ENCODE measurements at regions not wholly inside any gene's neighbourhood (a gene's known extent, or its start where the extent isn't known, plus 50 kb on each side); places are given as distances from the start of the nearest gene placed in this dataset.

DNA sequence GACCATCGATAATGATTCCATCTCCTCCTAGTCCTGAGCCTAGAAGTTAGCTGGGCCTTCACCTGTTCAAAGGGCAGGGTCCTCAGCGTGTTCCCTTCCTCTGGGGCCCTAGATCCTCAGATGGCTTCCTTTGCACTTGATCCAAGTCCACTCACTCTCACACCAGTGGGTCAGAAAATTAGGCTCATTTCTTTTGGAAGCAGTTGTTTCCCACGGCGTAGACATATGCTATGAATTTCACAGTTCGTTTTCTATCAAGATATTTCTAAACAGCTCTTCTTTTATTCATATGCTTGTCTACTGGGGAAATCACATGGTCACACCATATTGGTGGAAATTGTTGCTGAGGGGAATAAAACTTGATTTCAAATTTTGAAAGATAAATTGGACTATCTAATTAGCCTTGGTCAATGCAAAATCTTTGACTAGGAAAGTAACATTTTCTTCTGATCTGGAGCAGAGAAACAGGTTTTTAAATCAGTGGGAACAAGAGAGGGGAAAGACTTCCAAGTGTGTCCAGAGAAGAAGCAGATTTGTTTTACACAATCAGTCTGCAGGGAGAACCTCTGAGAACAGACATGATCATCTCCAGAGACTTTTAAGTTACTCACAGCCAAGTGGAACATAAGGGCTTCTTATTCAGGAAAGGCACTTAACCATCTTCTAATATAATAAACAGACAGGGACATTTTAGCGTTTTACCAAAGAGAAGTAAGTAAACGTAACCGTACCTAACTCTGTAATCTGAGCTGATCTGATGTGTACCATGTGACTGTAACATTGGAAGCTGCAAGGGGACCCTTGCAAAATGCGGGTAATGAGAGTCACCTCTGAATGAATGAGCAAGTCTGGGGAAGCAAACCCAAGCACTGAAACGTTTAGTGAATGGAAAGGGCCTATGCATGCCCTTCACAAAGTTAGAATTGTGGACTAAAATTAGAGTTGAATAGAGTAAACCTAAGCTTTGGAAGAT lies 455.7 kb upstream of the FAT1 start:
- FAIRE-seq (no peak), DNase-seq (ENCODE audit: insufficient read length, low spot score) (no peak)
- TF ChIP-seq, protein P1, sequence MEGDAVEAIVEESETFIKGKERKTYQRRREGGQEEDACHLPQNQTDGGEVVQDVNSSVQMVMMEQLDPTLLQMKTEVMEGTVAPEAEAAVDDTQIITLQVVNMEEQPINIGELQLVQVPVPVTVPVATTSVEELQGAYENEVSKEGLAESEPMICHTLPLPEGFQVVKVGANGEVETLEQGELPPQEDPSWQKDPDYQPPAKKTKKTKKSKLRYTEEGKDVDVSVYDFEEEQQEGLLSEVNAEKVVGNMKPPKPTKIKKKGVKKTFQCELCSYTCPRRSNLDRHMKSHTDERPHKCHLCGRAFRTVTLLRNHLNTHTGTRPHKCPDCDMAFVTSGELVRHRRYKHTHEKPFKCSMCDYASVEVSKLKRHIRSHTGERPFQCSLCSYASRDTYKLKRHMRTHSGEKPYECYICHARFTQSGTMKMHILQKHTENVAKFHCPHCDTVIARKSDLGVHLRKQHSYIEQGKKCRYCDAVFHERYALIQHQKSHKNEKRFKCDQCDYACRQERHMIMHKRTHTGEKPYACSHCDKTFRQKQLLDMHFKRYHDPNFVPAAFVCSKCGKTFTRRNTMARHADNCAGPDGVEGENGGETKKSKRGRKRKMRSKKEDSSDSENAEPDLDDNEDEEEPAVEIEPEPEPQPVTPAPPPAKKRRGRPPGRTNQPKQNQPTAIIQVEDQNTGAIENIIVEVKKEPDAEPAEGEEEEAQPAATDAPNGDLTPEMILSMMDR (IDR thresholded peaks at IDR 0.05; ENCODE audit: insufficient read depth, missing control alignments) = no peak

DNA sequence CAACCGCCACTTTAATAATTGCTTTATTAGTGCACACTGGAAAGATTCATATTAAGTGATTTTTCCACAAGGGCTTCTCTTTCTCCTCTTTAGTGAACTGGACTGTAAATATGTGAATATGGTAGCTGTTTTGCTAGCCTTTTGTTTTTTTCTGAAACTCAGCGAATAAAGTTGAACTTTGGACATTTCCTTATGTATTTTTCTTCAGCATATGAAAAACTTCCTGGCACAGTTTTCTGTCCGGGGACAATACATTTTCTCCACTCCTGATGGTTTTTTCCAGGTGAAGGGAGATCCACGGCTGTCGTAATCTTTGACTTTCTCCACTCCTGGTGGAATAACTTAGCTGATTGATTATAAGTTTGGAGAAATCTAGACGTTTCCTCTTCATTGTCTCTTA lies 457.4 kb upstream of the FAT1 start:
- TF ChIP-seq, protein P1 (IDR thresholded peaks at IDR 0.05; ENCODE audit: insufficient read depth, missing control alignments) = no peak
- no peak for FAIRE-seq
- DNase-seq (ENCODE audit: insufficient read length, low spot score) = no peak

DNA sequence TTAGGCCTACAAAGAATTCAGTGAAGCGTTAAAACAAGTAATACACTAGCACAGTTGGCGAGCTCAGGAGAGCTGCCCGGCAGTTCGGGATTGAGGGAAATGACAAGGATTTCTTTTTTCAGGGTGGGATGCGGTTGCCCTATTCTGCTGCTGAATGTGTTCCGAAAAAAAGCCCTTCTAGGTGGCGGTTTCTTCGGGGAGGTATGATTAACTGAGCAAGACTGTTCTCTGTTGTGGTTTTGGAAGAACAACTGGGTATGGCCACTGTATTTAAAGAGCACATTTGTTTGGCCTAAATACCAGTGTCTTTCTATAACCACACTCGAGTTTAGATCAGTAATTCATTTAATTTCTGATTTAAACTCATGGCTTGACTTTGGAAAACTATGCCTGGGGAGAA lies 459.7 kb upstream of the FAT1 start:
- FAIRE-seq = no peak
- DNase-seq (ENCODE audit: insufficient read length, low spot score) = no peak
- TF ChIP-seq, protein P1 (IDR thresholded peaks at IDR 0.05; ENCODE audit: insufficient read depth, missing control alignments) = no peak

DNA sequence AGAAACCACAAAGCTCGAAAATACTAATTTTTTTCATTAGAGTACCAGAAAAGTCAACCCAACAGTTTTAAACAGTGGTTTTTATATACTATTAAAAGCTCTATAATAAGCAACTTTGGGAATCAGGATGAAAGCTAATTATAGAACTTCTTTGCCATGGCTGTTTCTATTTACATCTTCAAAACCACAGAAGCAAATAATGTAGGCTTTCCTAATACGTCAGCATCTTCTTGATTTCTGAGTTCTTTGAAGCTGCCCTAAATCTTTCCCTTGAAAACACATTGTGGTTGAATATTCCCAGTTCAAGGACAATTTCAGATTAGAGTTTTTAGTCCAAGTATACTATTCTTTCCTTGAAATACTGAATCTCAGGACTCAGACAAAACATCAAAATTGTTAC lies 460.2 kb upstream of the FAT1 start:
- DNase-seq (ENCODE audit: insufficient read length, low spot score) = no peak
- TF ChIP-seq, protein P1 (IDR thresholded peaks at IDR 0.05; ENCODE audit: insufficient read depth, missing control alignments) = no peak
- no peak for FAIRE-seq

DNA sequence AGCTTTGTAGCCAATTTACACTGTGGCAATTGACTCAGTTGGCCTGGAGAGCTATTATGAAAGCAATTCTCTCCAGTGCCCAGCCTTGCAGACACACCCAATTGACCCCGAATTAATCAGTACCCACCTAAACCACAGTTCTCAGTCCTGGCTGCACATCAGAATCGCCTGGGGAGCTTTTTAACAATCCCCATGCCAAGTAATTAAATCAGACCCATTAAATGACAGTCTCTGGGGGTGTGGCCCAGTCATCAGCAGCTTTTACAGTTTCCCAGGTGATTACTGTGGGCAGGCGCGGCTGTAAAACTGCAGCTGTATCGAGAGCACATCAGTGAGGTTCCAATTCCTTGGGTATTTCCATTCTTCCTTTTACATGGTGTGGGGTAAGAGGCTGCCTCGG lies 460.9 kb upstream of the FAT1 start:
- FAIRE-seq = no peak
- no peak for DNase-seq (ENCODE audit: insufficient read length, low spot score)
- TF ChIP-seq, protein P1 (IDR thresholded peaks at IDR 0.05; ENCODE audit: insufficient read depth, missing control alignments) = no peak

DNA sequence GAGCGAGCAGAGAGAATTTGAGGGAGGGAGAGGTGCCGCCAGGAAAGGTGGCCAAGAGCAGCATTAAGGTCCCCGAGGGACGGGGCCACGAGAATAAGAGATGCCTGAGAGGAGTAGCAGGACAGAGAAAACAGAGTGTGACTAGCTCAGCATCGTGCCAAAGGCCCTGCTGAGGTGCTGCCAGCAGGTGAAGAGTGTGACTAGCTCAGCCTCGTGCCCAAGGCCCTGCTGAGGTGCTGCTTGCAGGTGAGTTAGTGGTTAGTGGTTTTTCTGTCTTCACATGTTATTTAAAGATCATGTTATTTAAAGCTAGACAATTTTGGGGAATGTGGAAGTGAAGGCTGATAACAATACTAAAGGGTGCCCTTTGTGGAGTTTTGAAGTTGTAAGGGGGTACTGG lies 464.5 kb upstream of the FAT1 start:
- TF ChIP-seq, protein P1 (IDR thresholded peaks at IDR 0.05; ENCODE audit: insufficient read depth, missing control alignments) = no peak
- DNase-seq (ENCODE audit: insufficient read length, low spot score) (no peak), FAIRE-seq (no peak)

DNA sequence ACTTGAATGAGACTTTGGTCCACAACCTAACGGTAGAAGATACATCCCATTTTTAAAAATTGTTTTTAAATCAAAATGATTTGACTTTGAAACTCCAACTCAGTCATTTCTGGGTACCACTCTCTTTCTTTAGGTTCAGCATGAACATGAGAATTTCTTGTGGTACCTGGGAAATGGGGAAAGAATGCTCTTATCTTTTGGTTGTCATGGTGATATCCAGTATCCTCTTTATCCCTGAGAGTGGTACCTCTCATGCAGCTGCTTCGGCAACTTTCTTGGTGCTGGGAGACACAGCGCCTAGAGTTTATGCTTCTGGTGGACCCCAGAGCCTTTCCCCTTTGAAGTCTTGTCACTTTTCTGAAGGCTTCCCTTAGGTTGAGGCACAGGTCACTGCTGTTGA lies 465.1 kb upstream of the FAT1 start:
- TF ChIP-seq, protein P1 (IDR thresholded peaks at IDR 0.05; ENCODE audit: insufficient read depth, missing control alignments) = no peak

More for the DNA sequence above, 465.1 kb upstream of the FAT1 start:
- FAIRE-seq (no peak), DNase-seq (ENCODE audit: insufficient read length, low spot score) (no peak)
